Neural cell (in vitro differentiated cells): ENCODE measurements at regions not wholly inside any gene's neighbourhood (a gene's known extent, or its start where the extent isn't known, plus 50 kb on each side); places are given as distances from the start of the nearest gene placed in this dataset.
"Not testable (repeated sequence)": the region's sequence is repeated elsewhere in the genome, so short reads cannot be mapped to it uniquely, and the experiment has no call there.

Source experiments
- H2AFZ ChIP-seq: fragments of 200-600, 300-800 bp; sonication (generic), shearing (Covaris generic); 2 replicates; pipeline ENCODE4 v1.6.0; 2014; ENCODE audit warnings: low read depth, mild to moderate bottlenecking, antibody characterized with exemption, low read length, moderate library complexity
- H3F3A ChIP-seq: fragments of 200-600 bp; shearing (Covaris generic); 2 replicates; pipeline ENCODE4 v1.6.1; 2016; ENCODE audit warnings: mild to moderate bottlenecking, moderate library complexity, mixed read lengths, antibody characterized with exemption, low read length; ENCODE audit not compliant: insufficient read depth, poor library complexity, severe bottlenecking
- H3K27ac ChIP-seq: fragments of 200-600, 300-800 bp; sonication (generic), shearing (Covaris generic); 2 replicates; pipeline ENCODE4 v1.5.1; 2014; ENCODE audit warnings: mild to moderate bottlenecking, low read length, moderate library complexity
- H3K27me3 ChIP-seq: fragments of 300-800, 200-600 bp; sonication (generic), shearing (Covaris generic); 2 replicates; pipeline ENCODE4 v1.6.0; 2014; ENCODE audit warnings: mild to moderate bottlenecking, low read depth, low read length, moderate library complexity; ENCODE audit not compliant: insufficient read depth
- H3K36me3 ChIP-seq: fragments of 300-800, 200-600 bp; sonication (generic), shearing (Covaris generic); 2 replicates; pipeline ENCODE4 v1.5.1; 2014; ENCODE audit warnings: mild to moderate bottlenecking, antibody characterized with exemption, low read length, moderate library complexity; ENCODE audit not compliant: insufficient read depth
- H3K4me2 ChIP-seq: fragments of 300-800, 200-600 bp; sonication (generic), shearing (Covaris generic); 2 replicates; pipeline ENCODE4 v1.6.0; 2014; ENCODE audit warnings: mild to moderate bottlenecking, low read length
- H3K4me3 ChIP-seq: fragments of 300-800, 200-600 bp; sonication (generic), shearing (Covaris generic); 2 replicates; pipeline ENCODE4 v1.5.1; 2014; ENCODE audit warnings: mild to moderate bottlenecking, low read length, moderate library complexity
- H3K79me2 ChIP-seq: fragments of 200-600 bp; shearing (Covaris generic); replicated peaks from 2 replicates; pipeline ENCODE4 v1.6.0; 2014; ENCODE audit warnings: mild to moderate bottlenecking, low read length, moderate library complexity; ENCODE audit not compliant: insufficient read depth
- H3K9ac ChIP-seq: fragments of 300-800, 200-600 bp; sonication (generic), shearing (Covaris generic); 2 replicates; pipeline ENCODE4 v1.6.1; 2016; ENCODE audit warnings: mild to moderate bottlenecking, low read length, mixed read lengths
- H3K9me2 ChIP-seq: fragments of 200-600 bp; shearing (Covaris generic); 2 replicates; pipeline ENCODE4 v1.6.1; 2016; ENCODE audit warnings: mild to moderate bottlenecking, low read length, mixed read lengths; ENCODE audit not compliant: insufficient read depth
- H3K9me3 ChIP-seq: fragments of 200-600, 300-800 bp; sonication (generic), shearing (Covaris generic); 2 replicates; pipeline ENCODE4 v1.6.1; 2016; ENCODE audit warnings: mild to moderate bottlenecking, mixed run types, low read length, moderate library complexity, mixed read lengths
- H4K20me1 ChIP-seq: fragments of 200-600 bp; shearing (Covaris generic); 2 replicates; pipeline ENCODE4 v1.6.1; 2016; ENCODE audit warnings: mild to moderate bottlenecking, mixed run types; ENCODE audit not compliant: insufficient read depth
- CTCF ChIP-seq: fragments of 450-650 bp; IDR thresholded peaks from 2 replicates; pipeline ENCODE4 v1.5.1; 2014; ENCODE audit warnings: antibody characterized with exemption, mild to moderate bottlenecking, moderate library complexity; ENCODE audit not compliant: poor library complexity, severe bottlenecking
- EP300 ChIP-seq: fragments of 450-650 bp; conservative IDR thresholded peaks from 2 replicates; pipeline ENCODE4 v1.6.1; 2014; ENCODE audit warnings: antibody characterized with exemption, mild to moderate bottlenecking, moderate library complexity; ENCODE audit not compliant: poor library complexity, severe bottlenecking
- EZH2 ChIP-seq: fragments of 200-600, 300-800 bp; shearing (Covaris generic), sonication (generic); IDR thresholded peaks from 2 replicates; pipeline ENCODE4 v1.6.1; 2014; ENCODE audit warnings: antibody characterized with exemption, low read length, borderline replicate concordance, mild to moderate bottlenecking; ENCODE audit not compliant: insufficient read depth, poor library complexity, severe bottlenecking
- MXI1 ChIP-seq: fragments of 450-650 bp; conservative IDR thresholded peaks from 2 replicates; pipeline ENCODE4 v1.6.1; 2014; ENCODE audit warnings: antibody characterized with exemption, mild to moderate bottlenecking; ENCODE audit not compliant: poor library complexity, severe bottlenecking
- POLR2AphosphoS5 ChIP-seq: IDR thresholded peaks from 2 replicates; pipeline ENCODE4 v1.6.1; 2012
- RAD21 ChIP-seq: fragments of 450-650 bp; conservative IDR thresholded peaks from 2 replicates; pipeline ENCODE4 v1.6.1; 2014; ENCODE audit warnings: antibody characterized with exemption, mild to moderate bottlenecking, moderate library complexity
- SMC3 ChIP-seq: fragments of 450-650 bp; conservative IDR thresholded peaks from 2 replicates; pipeline ENCODE4 v1.6.1; 2014; ENCODE audit warnings: antibody characterized with exemption, mild to moderate bottlenecking, moderate library complexity; ENCODE audit not compliant: poor library complexity
- TAF1 ChIP-seq: IDR thresholded peaks from 2 replicates; pipeline ENCODE4 v1.6.1; 2012; ENCODE audit warnings: low read depth
- TF ChIP-seq, protein P1 (sequence below): IDR thresholded peaks from 2 replicates; pipeline ENCODE4 v1.6.1; 2012; ENCODE audit warnings: borderline replicate concordance

- not testable (repeated sequence) for H2AFZ ChIP-seq, H3K36me3 ChIP-seq, H3F3A ChIP-seq, H3K79me2 ChIP-seq, H3K4me3 ChIP-seq, H3K27ac ChIP-seq, H3K4me2 ChIP-seq, H3K9me3 ChIP-seq, H4K20me1 ChIP-seq, H3K27me3 ChIP-seq, H3K9ac ChIP-seq, H3K9me2 ChIP-seq
Measured at GRCh38 chr4:128429023-128429613, 141.5 kb upstream of the PGRMC2 start.

- Histone ChIP-seq H2AFZ (no peak overlapping the region), H3K9ac (no peak overlapping the region), H3K79me2 (no peaks in the 10 kb centered on the region), H3F3A (no peaks in the 10 kb centered on the region), H3K27ac (no peak overlapping the region), H3K4me2 (no peak overlapping the region), H3K36me3 (no peaks in the 10 kb centered on the region), H3K9me2 (no peaks in the 10 kb centered on the region), H3K4me3 (no peak overlapping the region), H3K9me3 (no peaks in the 10 kb centered on the region), H4K20me1 (no peaks in the 10 kb centered on the region), H3K27me3 (no peaks in the 10 kb centered on the region)
- TF ChIP-seq RAD21 (no peak), CTCF (no peak)
Measured at GRCh38 chr4:128428397-128428796, 140.8 kb upstream of the PGRMC2 start.

DNA sequence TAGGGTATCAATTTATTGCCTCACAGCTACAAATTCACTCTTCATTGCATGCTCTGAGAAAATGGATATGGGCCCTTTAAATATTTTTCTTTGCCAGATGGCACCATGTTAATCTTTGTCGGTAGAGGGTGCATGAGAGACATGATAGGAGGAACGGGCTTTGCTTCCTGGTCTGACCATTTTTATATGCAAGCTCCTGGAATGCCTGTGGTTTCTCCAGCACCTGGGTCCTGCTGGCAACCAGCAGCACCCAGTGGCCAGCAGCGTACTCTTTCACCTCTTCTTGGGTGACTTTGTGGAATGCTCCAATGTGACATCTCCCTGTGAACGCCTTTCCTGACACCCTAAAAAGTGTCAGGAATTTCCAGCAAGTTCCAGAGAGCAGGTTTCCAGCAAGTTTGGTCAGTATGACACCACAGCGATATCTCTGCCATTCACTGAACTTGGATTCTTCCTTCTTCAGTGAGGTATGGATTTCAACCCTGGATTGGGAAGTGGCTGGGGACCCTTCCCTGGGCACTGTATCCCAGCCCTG is 140.3 kb upstream of the PGRMC2 start:
- H3K4me2 ChIP-seq: no peak overlapping the region
- H3K79me2 ChIP-seq: no peaks in the 10 kb centered on the region
- no peaks in the 10 kb centered on the region for H4K20me1 ChIP-seq
- no peak overlapping the region for H3K4me3 ChIP-seq
- H3K9me2 ChIP-seq: no peaks in the 10 kb centered on the region
- no peaks in the 10 kb centered on the region for H3K9me3 ChIP-seq
- no peak overlapping the region for H3K27ac ChIP-seq
- no peaks in the 10 kb centered on the region for H3K27me3 ChIP-seq
- no peak overlapping the region for H2AFZ ChIP-seq
- H3K9ac ChIP-seq: no peak overlapping the region
- H3K36me3 ChIP-seq: no peaks in the 10 kb centered on the region
- TF ChIP-seq, protein P1, sequence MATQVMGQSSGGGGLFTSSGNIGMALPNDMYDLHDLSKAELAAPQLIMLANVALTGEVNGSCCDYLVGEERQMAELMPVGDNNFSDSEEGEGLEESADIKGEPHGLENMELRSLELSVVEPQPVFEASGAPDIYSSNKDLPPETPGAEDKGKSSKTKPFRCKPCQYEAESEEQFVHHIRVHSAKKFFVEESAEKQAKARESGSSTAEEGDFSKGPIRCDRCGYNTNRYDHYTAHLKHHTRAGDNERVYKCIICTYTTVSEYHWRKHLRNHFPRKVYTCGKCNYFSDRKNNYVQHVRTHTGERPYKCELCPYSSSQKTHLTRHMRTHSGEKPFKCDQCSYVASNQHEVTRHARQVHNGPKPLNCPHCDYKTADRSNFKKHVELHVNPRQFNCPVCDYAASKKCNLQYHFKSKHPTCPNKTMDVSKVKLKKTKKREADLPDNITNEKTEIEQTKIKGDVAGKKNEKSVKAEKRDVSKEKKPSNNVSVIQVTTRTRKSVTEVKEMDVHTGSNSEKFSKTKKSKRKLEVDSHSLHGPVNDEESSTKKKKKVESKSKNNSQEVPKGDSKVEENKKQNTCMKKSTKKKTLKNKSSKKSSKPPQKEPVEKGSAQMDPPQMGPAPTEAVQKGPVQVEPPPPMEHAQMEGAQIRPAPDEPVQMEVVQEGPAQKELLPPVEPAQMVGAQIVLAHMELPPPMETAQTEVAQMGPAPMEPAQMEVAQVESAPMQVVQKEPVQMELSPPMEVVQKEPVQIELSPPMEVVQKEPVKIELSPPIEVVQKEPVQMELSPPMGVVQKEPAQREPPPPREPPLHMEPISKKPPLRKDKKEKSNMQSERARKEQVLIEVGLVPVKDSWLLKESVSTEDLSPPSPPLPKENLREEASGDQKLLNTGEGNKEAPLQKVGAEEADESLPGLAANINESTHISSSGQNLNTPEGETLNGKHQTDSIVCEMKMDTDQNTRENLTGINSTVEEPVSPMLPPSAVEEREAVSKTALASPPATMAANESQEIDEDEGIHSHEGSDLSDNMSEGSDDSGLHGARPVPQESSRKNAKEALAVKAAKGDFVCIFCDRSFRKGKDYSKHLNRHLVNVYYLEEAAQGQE: no peak
- TF ChIP-seq EP300 (no peak), POLR2AphosphoS5 (no peak), CTCF (no peak), SMC3 (no peak), TAF1 (no peak), MXI1 (no peak), EZH2 (no peak), RAD21 (no peak)
- no peaks in the 10 kb centered on the region for H3F3A ChIP-seq
